Erythroblast (primary cell): ENCODE measurements at regions not wholly inside any gene's neighbourhood (a gene's known extent, or its start where the extent isn't known, plus 50 kb on each side); places are given as distances from the start of the nearest gene placed in this dataset.

Source experiments
- GATA1 ChIP-seq: IDR thresholded peaks from 2 replicates; pipeline ENCODE4 v1.6.1; 2011; ENCODE audit warnings: low read depth, mild to moderate bottlenecking, control low read depth, low read length, moderate library complexity
- POLR2A ChIP-seq: IDR thresholded peaks from 2 replicates; pipeline ENCODE4 v1.6.1; 2011; ENCODE audit warnings: mild to moderate bottlenecking, low read length

DNA sequence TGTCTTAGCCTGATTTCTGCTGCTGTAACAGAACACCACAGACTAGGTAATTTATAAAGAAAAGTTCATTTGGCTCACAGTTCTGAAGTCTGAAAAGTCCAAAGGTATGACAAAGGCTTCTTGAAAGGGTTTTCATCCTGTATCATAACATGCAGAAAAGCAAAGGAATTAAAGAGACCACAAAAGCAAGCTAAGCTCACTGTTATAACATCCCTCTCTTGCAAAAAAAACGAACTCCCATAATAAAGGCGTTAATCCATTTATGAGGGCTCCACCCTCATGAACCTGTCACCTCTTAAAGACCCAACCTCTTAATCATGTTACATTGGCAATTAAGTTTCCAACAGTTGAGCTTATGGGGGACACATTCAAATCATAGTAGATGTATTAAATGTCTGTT lies 197.9 kb downstream of the PLOD2 start:
- TF ChIP-seq POLR2A (no peak), GATA1 (no peak)
